Smooth muscle cell (in vitro differentiated cells): ENCODE measurements at regions not wholly inside any gene's neighbourhood (a gene's known extent, or its start where the extent isn't known, plus 50 kb on each side); places are given as distances from the start of the nearest gene placed in this dataset.

ENCODE experiments used
- DNase-seq: peaks from one replicate; lab custom pipeline; 2025; ENCODE audit not compliant: unreplicated experiment; lab: John Stamatoyannopoulos, UW
- H2AFZ ChIP-seq: fragments of 200-600 bp; sonication (generic); 2 replicates; pipeline ENCODE4 v1.6.0; 2016; ENCODE audit warnings: antibody characterized with exemption, low read depth, mild to moderate bottlenecking
- H3F3A ChIP-seq: fragments of 200-600 bp; sonication (generic); 2 replicates; pipeline ENCODE4 v1.6.0; 2017; ENCODE audit warnings: antibody characterized with exemption, low read depth
- H3K27ac ChIP-seq: fragments of 200-600 bp; sonication (generic); 2 replicates; pipeline ENCODE4 v1.5.1; 2016; ENCODE audit warnings: low read depth, mild to moderate bottlenecking
- H3K27me3 ChIP-seq: fragments of 200-600 bp; sonication (generic); 2 replicates; pipeline ENCODE4 v1.6.1; 2016; ENCODE audit warnings: low read depth, mild to moderate bottlenecking
- H3K36me3 ChIP-seq: fragments of 200-600 bp; sonication (generic); 2 replicates; pipeline ENCODE4 v1.5.1; 2016; ENCODE audit warnings: low read depth
- H3K4me1 ChIP-seq: fragments of 200-600 bp; sonication (generic); 2 replicates; pipeline ENCODE4 v1.5.1; 2016; ENCODE audit warnings: low read depth
- H3K4me2 ChIP-seq: fragments of 200-600 bp; sonication (generic); 2 replicates; pipeline ENCODE4 v1.6.0; 2016; ENCODE audit warnings: mild to moderate bottlenecking
- H3K4me3 ChIP-seq: fragments of 200-600 bp; sonication (generic); 2 replicates; pipeline ENCODE4 v1.5.1; 2016; ENCODE audit warnings: mild to moderate bottlenecking
- H3K79me2 ChIP-seq: fragments of 200-600 bp; sonication (generic); 2 replicates; pipeline ENCODE4 v1.6.0; 2016; ENCODE audit warnings: low read depth, mild to moderate bottlenecking
- H3K9ac ChIP-seq: fragments of 200-600 bp; sonication (generic); 2 replicates; pipeline ENCODE4 v1.6.0; 2016; ENCODE audit warnings: low read depth
- H3K9me3 ChIP-seq: fragments of 200-600 bp; sonication (generic); replicated peaks from 2 replicates; pipeline ENCODE4 v1.5.1; 2016; ENCODE audit warnings: low read depth
- H4K20me1 ChIP-seq: fragments of 200-600 bp; sonication (generic); 2 replicates; pipeline ENCODE4 v1.6.0; 2016; ENCODE audit warnings: low read depth
- WGBS: methylation state at CpG from one replicate; pipeline ENCODE4 v1.1.7; 2016; ENCODE audit warnings: low lambda C conversion rate; 5-methylcytosine and 5-hydroxymethylcytosine counted together
- TF ChIP-seq, protein P1 (sequence below): fragments of 200-600 bp; sonication (generic); IDR thresholded peaks from 2 replicates; pipeline ENCODE4 v1.5.1; 2017; ENCODE audit warnings: borderline replicate concordance, mild to moderate bottlenecking, antibody characterized with exemption; ENCODE audit not compliant: insufficient read depth, poor library complexity, severe bottlenecking

DNA sequence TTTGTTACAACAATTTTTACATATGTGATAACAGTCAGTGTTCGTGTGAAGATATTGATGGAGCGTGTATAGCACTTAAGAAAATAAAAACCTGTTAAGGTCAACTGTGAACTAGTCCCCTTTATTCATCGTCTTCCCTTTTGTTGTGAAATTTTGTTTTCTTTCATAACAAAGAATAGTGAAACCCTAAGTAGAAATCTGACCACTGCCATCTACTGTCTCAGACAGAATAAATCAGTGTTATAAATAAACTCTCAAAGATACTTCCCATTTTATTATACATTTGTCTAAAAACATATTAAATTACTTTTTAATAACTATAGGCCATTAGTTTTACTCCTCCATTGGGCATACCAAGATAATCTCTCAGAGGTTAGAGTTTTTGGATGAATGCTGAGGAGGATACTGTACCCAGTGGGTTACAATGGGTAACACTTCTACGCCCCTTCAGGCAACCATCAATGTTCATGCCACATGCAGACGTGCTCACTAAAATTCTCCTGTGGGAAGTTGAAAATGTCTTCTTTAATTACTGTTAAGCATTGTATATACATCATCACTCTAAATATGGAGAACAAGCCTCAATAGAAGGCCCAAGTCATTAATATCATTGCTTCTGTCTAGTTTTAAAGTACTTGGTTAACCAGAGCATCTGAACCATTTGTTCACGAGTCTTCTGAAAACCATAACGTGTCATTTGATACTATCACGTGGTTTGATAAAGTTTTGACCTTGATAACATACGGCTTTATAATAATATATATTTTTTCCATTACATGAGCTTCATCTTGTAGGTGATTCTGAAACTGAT lies 171.2 kb downstream of the TMA16 start:
- H3K27me3 ChIP-seq: no peaks in the 10 kb centered on the region
- H3K4me3 ChIP-seq: no peak overlapping the region
- no peak overlapping the region for H2AFZ ChIP-seq
- no peaks in the 10 kb centered on the region for H3K9me3 ChIP-seq
- H3K9ac ChIP-seq: no peak overlapping the region
- H3K79me2 ChIP-seq: no peaks in the 10 kb centered on the region
- WGBS: 90% methylated on average over 9 of the region's 9 CpGs
- no peaks in the 10 kb centered on the region for H3K4me1 ChIP-seq
- no peak overlapping the region for H3K27ac ChIP-seq
- no peaks in the 10 kb centered on the region for H4K20me1 ChIP-seq
- TF ChIP-seq, protein P1, sequence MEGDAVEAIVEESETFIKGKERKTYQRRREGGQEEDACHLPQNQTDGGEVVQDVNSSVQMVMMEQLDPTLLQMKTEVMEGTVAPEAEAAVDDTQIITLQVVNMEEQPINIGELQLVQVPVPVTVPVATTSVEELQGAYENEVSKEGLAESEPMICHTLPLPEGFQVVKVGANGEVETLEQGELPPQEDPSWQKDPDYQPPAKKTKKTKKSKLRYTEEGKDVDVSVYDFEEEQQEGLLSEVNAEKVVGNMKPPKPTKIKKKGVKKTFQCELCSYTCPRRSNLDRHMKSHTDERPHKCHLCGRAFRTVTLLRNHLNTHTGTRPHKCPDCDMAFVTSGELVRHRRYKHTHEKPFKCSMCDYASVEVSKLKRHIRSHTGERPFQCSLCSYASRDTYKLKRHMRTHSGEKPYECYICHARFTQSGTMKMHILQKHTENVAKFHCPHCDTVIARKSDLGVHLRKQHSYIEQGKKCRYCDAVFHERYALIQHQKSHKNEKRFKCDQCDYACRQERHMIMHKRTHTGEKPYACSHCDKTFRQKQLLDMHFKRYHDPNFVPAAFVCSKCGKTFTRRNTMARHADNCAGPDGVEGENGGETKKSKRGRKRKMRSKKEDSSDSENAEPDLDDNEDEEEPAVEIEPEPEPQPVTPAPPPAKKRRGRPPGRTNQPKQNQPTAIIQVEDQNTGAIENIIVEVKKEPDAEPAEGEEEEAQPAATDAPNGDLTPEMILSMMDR: no peak
- H3F3A ChIP-seq: no peaks in the 10 kb centered on the region
- no peaks in the 10 kb centered on the region for H3K36me3 ChIP-seq
- H3K4me2 ChIP-seq: no peak overlapping the region
- no peak for DNase-seq

DNA sequence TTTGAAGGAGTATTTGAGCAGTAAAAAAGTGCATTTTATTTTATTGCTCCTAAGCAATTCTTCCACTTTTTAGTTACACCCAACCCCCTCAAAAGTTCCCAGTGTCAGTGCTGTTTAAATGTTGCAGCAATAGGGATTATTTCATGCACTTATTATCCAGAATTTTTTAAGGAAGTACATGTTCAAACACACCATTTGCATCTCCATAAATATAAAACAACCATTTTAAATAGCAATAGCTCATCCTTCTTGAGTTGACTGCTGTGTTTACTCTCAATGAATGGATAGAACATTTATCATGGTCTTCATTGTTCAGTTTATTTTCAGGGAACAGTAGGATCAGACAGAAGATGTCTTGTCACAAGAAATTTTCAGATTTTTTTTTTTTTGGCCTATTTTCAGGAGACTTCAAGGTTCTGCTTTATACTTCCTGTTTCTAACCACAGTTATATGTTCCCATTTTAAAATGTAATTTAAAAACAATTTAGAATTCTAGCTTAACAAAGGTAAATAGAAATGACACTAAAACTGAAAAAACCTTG lies 171.9 kb downstream of the TMA16 start:
- H3K79me2 ChIP-seq: no peaks in the 10 kb centered on the region
- no peak overlapping the region for H3K4me3 ChIP-seq
- H3F3A ChIP-seq: no peaks in the 10 kb centered on the region
- no peak overlapping the region for H3K9ac ChIP-seq
- no peak overlapping the region for H2AFZ ChIP-seq
- H3K27me3 ChIP-seq: no peaks in the 10 kb centered on the region
- no peak overlapping the region for H3K4me2 ChIP-seq
- H4K20me1 ChIP-seq: no peaks in the 10 kb centered on the region
- no peaks in the 10 kb centered on the region for H3K9me3 ChIP-seq
- TF ChIP-seq, protein P1: no peak
- no peak for DNase-seq
- no peaks in the 10 kb centered on the region for H3K36me3 ChIP-seq
- H3K4me1 ChIP-seq: no peaks in the 10 kb centered on the region
- H3K27ac ChIP-seq: no peak overlapping the region

DNA sequence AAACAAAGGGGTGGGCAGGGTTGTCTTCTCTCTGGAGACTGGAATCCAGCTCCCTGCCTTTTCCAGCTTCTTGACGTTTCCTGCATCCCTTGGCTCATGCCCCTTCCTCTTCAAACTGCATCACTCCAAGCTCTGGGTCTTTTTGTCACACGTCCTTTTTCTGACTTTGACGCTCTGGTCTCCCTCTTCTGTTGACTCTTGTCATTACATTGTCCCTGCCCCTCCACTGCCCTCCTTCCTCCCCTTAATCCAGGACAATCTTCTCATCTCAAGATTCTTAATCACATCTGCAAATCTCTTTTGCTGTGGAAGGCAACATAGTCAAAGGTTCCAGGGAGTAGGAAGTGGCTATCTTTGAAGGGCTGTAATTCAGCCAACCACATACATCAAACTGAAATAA lies 178.3 kb downstream of the TMA16 start:
- Histone ChIP-seq H3K4me1 (no peaks in the 10 kb centered on the region), H2AFZ (no peak overlapping the region), H3K36me3 (no peaks in the 10 kb centered on the region), H3K79me2 (no peaks in the 10 kb centered on the region), H3K9ac (no peak overlapping the region), H3K27me3 (no peaks in the 10 kb centered on the region), H3K27ac (no peak overlapping the region), H3K9me3 (no peaks in the 10 kb centered on the region), H3F3A (no peaks in the 10 kb centered on the region), H3K4me3 (no peak overlapping the region), H4K20me1 (no peaks in the 10 kb centered on the region), H3K4me2 (no peak overlapping the region)
- DNase-seq: no peak
- WGBS: 84% methylated on average over 3 of the region's 3 CpGs
- TF ChIP-seq, protein P1: no peak
